RWPE2 (cell line): ENCODE measurements at regions not wholly inside any gene's neighbourhood (a gene's known extent, or its start where the extent isn't known, plus 50 kb on each side); places are given as distances from the start of the nearest gene placed in this dataset.

ENCODE experiments used
- ATAC-seq: fragments of 200-7000 bp; cut with Tn5 transposase; 3 replicates; pipeline ENCODE4 v1.9.1; 2021; ENCODE audit warnings: low read depth
- DNase-seq: peaks from one replicate; pipeline ENCODE4 v3.0.0-alpha.2; 2020; ENCODE audit warnings: low spot score
- H3K27ac ChIP-seq: fragments of 450-650 bp; 2 replicates; pipeline ENCODE4 v1.5.1; 2017; ENCODE audit warnings: mild to moderate bottlenecking; ENCODE audit not compliant: poor library complexity, severe bottlenecking
- H3K27me3 ChIP-seq: fragments of 250-450 bp; sonication (Bioruptor Pico); 2 replicates; pipeline ENCODE4 v1.5.1; 2021; ENCODE audit warnings: mild to moderate bottlenecking, moderate library complexity; ENCODE audit not compliant: insufficient read depth, poor library complexity, severe bottlenecking
- H3K36me3 ChIP-seq: fragments of 250-450 bp; sonication (Bioruptor Pico); 2 replicates; pipeline ENCODE4 v1.5.1; 2020; ENCODE audit warnings: low read depth, mild to moderate bottlenecking, moderate library complexity
- H3K4me1 ChIP-seq: fragments of 250-450 bp; sonication (Bioruptor Pico); 2 replicates; pipeline ENCODE4 v1.5.1; 2021; ENCODE audit warnings: mild to moderate bottlenecking, moderate library complexity; ENCODE audit not compliant: insufficient read depth, poor library complexity, severe bottlenecking
- H3K4me3 ChIP-seq: fragments of 250-450 bp; sonication (Bioruptor Pico); 2 replicates; pipeline ENCODE4 v1.5.1; 2021; ENCODE audit warnings: mild to moderate bottlenecking, moderate library complexity; ENCODE audit not compliant: severe bottlenecking
- H3K9me3 ChIP-seq: fragments of 250-450 bp; sonication (Bioruptor Pico); 2 replicates; pipeline ENCODE4 v1.5.1; 2021; ENCODE audit warnings: mild to moderate bottlenecking, moderate library complexity; ENCODE audit not compliant: severe bottlenecking
- TF ChIP-seq, protein P1 (sequence below): fragments of 450-650 bp; IDR thresholded peaks from one replicate; pipeline ENCODE4 v1.5.1; 2017; ENCODE audit warnings: mild to moderate bottlenecking, moderate library complexity; ENCODE audit not compliant: poor library complexity, severe bottlenecking

DNA sequence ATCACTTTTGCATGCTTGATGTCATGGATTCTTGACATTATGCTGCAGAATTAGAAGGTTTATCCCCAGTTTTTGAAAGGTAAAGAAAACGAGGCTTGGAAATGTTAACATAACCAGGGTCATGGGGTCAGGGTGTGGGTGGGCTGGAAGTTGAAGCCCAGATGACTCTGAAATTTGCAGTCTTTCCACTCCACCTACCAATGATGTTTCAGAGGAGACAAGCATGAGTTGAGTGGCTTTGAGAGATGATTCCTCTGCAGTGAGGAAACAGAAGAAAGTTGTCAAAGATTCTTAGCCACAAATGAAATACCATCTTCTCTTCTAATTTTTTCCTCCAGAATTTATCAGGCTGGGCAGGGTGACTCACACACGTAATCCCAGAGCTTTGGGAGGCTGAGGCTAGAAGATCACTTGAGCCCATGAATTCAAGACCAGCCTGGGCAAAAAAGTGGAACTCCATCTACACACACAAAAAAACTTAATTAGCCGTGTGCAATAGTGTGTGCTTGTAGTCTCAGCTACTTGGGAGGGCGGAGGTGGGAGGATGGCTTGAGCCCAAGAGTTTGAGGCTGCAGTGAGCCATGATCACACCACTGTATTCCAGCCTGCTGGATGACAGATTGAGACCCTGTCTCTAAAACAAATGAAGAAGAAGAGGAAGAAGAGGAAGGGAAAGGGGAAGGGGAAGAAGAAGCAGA, 239.1 kb upstream of the AUTS2 start:
- no peaks in the 10 kb centered on the region for H3K4me1 ChIP-seq
- H3K27ac ChIP-seq = no peak overlapping the region
- no peaks in the 10 kb centered on the region for H3K27me3 ChIP-seq
- ATAC-seq (no peak), DNase-seq (no peak)
- TF ChIP-seq, protein P1, sequence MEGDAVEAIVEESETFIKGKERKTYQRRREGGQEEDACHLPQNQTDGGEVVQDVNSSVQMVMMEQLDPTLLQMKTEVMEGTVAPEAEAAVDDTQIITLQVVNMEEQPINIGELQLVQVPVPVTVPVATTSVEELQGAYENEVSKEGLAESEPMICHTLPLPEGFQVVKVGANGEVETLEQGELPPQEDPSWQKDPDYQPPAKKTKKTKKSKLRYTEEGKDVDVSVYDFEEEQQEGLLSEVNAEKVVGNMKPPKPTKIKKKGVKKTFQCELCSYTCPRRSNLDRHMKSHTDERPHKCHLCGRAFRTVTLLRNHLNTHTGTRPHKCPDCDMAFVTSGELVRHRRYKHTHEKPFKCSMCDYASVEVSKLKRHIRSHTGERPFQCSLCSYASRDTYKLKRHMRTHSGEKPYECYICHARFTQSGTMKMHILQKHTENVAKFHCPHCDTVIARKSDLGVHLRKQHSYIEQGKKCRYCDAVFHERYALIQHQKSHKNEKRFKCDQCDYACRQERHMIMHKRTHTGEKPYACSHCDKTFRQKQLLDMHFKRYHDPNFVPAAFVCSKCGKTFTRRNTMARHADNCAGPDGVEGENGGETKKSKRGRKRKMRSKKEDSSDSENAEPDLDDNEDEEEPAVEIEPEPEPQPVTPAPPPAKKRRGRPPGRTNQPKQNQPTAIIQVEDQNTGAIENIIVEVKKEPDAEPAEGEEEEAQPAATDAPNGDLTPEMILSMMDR = no peak
- no peaks in the 10 kb centered on the region for H3K9me3 ChIP-seq
- H3K4me3 ChIP-seq = no peak overlapping the region
- H3K36me3 ChIP-seq = no peaks in the 10 kb centered on the region

- TF ChIP-seq, protein P1 = no peak
- Histone ChIP-seq H3K4me3 (no peak overlapping the region), H3K36me3 (no peaks in the 10 kb centered on the region), H3K27me3 (no peaks in the 10 kb centered on the region), H3K27ac (no peak overlapping the region), H3K4me1 (no peaks in the 10 kb centered on the region), H3K9me3 (no peaks in the 10 kb centered on the region)
- ATAC-seq (no peak), DNase-seq (no peak)
Measured at GRCh38 chr7:69360913-69361312, 237.4 kb upstream of the AUTS2 start.

DNA sequence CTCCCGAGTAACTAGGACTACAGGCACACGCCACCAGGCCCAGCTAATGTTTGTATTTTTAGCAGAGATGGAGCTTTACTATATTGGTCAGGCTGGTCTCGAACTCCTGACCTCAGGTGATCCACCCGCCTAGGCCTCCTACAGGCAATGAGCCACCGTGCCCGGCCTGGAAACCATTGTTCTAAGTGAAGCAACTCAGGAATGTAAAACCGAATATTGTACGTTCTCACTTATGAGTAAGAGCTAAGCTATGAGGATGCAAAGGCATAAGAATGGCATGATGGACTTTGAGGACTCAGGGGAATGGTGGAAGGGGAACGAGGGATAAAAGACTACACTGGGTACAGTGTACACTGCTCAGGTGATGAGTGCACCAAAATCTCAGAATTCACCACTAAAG, 235.1 kb upstream of the AUTS2 start:
- H3K27me3 ChIP-seq = no peaks in the 10 kb centered on the region
- no peaks in the 10 kb centered on the region for H3K9me3 ChIP-seq
- H3K27ac ChIP-seq = no peak overlapping the region
- H3K4me3 ChIP-seq = no peak overlapping the region
- DNase-seq (no peak), ATAC-seq (no peak)
- no peaks in the 10 kb centered on the region for H3K4me1 ChIP-seq
- TF ChIP-seq, protein P1 = no peak
- H3K36me3 ChIP-seq = no peaks in the 10 kb centered on the region

DNA sequence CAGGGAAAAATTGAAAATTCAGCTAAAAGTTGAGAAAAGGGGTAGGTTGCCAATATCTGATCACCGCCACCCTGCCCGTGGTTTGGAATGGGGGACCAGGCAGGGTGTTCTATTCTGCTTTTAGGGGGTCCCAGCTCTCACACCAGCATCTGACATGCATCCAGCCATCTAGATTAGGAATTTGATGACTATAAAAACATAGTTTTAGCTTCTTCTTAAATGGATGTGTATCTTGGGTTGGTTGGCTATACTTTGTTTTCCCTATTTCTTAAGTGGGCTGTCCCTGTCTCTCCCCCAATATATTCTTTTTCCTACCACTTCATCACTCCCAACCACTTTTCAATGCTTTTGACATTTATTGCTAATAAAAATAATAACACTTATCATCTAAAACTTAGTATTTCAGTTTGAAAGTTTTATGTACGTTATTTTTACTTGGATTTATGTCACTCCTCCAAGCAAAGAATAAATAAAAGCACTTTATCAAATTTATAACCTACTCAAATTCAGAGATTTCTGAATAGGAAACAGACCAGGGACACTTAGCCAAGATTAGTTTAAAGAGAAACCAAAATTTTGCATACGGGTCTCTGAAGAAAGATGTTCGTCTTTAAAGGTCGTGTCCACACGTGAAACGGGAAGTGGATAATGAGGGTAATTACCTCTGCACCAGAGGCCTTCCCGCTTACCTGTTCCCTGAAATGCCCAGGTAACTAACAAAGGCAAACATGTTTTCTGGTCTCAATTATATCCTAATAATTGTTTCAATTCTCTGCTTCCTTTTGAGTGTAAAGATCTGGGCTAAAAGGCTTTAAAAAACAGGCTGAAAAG, 233.2 kb upstream of the AUTS2 start:
- Histone ChIP-seq H3K36me3 (no peaks in the 10 kb centered on the region), H3K27me3 (no peaks in the 10 kb centered on the region), H3K4me1 (no peaks in the 10 kb centered on the region), H3K9me3 (no peaks in the 10 kb centered on the region), H3K4me3 (no peak overlapping the region), H3K27ac (no peak overlapping the region)
- ATAC-seq (no peak), DNase-seq (no peak)
- TF ChIP-seq, protein P1 = no peak
